Epidermal melanocyte (primary cell): ENCODE measurements at regions not wholly inside any gene's neighbourhood (a gene's known extent, or its start where the extent isn't known, plus 50 kb on each side); places are given as distances from the start of the nearest gene placed in this dataset.

Experiments
- DNase-seq: peaks from one replicate; pipeline ENCODE4 v3.0.0; 2011; ENCODE audit warnings: low spot score; ENCODE audit not compliant: insufficient read length

DNA sequence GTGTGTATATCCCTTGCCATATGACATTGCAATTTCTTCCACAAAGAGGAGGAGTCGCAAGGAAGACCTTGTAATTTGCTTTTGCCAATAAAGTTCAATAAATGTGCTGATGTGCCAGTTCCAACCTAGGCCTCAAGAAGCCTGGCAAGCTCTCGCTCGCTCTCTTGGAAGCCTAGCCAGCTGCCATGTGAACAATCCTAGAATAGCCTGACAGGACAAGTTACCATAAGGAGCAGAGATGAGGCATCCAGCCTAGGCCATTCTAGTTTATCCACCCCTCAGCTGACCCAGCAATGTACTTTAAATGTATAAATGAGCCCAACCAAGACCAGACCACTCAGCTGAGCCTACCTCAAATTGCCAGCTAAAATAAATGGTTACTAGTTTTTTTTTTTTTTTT is 145.7 kb upstream of the QRFPR start:
- no peak for DNase-seq

DNA sequence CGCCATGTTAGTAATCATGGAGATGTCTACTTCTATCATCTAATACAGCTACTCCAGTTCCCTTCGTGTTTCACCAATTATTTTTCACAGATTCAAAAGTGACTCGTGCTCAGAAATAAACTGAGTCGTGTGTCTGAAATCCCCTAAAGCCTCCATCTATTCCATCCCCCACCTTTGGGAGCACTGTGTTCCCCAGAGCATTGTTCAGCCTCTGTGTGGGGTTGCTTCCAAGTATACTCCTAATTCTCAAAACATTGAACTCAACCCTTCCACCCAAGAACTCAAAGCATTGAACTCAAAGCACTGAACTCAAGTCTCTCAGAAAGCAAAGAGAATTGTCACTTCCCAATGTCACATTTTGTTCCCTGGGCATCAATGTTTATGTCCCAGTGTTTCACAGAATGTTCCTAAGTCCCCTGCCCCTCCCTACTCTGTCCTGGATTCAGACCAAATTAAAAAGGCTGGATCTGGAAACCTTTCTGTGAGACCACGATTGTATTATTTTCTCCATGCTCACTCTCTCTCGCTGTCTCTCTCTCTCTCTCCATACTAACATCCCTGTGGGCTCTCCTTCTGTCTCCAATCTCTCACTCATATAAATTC is 138.5 kb upstream of the QRFPR start:
- no peak for DNase-seq

DNA sequence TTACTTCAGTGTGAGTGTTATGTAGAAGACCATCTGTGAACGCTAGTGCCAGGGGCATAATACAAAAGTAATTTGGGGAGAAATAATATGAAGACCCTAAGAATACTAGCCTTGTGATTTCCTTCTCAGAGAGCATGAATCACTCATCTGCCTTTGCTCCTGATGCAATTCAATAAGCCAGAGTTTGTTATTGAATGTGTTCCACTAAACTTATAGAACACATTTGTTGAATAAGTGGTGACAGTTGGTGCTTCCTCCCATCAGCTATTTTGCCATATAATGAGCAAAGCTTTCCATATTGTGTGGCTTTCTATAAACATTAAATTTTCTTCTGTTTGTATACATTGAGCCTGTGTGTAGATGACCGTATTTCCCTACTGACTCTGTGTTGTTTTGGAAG is 136.4 kb upstream of the QRFPR start:
- DNase-seq: no peak

DNA sequence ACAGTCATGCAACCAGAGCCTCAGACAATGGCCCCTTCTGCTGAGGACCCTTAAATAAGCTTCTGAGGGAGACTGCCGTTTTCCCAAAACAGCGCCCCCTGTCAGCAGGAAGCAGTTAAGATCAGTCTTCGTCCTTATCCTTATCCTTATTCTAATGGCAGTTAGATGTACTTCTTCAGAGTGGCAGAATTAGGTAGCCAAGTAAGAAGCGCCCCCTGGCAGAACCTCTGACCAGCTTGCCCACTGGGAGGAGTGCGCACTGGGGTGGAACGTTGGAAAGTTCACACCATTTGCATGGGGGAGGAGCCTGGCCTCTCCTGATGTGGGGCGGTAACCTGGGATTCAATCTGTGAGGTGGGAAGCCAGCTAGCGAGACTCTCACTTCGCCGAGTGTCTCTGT is 133.6 kb upstream of the QRFPR start:
- DNase-seq: no peak

DNA sequence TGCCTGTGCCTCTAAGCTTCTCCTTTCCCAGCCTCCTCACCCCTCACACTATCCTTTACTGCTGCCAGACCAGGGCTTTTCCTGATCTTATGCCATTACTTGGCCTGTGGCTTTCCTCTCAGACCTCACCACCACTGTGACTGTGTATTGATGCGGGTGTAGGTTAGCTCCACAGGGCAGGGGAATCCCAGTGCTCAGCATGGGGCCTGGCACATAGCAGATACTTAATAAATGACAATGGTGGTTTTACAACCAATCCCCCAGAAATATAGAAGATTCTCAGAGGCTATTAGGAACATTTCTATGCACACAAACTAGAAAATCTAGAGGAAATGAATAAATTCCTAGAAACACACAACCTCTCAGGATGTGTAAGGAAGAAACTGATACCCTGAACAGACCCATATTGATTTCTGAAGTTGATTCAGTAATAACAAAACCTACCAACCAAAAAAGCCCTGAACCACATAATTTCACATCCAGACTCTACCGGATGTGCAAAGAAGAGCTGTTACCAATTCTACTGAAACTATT is 129.6 kb upstream of the QRFPR start:
- no peak for DNase-seq

DNA sequence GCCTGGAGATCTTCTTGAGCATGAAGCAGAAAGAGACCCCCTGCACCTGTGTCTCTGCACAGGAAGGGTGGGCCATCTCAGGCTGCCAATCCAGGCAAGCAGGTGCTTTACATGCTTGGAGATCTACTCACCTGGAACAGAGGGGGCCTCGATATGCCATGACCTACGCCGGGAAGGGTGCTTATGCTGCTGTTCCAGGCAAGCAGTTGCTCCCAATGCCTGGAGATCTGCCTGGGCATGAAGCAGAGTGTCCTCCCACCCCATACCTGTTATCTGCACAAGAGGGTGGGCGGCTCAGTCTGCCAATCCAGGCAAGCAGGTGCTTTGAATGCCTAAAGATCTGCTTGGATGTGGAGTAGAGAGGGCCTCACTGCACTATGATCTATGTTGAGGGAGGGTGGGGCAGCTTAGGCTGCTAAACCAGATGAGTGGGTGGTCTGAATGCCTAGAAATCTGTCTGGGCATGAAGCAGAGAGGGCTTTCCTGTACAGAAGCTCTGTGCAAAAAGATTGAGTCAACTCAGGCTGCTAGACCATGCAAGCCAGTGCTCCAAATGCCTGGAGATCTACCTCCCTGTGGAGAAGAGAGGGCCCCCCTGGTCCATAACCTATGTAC is 104.5 kb upstream of the QRFPR start:
- DNase-seq: no peak

DNA sequence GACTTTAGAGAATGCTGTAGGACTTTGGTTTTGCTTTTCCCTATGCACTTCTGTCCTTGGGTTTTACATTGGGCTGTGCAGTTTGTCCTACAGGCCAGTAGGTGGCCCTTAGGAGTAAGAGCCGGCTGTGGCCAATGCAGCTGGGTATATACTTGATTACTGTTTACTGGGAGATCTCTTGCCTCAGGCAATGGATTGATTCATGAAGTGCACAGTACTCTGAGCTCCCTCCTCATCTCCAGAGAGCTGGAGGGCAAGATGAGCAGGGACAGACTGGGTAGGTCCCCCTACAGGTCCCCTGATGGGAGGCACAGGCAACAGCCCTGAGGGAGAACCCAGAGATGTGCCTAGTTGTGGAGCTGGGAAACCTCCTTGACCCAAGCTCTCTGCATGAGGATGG is 103.8 kb upstream of the QRFPR start:
- DNase-seq: no peak

DNA sequence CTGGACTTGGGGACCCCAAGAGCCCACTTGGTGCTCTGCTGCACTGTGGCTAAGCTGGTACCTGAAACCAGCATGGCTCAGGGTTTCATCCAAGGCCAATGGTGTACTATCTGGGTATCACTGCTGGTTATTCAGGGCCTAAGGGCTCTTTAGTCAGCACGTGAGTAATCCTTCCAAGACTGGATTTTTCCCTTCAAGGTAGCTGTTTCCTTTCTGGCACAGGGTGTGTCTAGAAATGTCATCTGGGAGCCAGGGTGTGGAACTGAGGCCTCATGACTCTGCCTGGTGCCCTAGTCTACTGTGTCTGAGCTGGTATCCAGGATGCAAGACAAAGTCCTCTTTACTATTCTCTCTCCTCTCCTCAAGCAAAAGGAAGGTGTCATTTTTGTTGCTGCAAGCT is 99.0 kb upstream of the QRFPR start:
- DNase-seq: no peak

DNA sequence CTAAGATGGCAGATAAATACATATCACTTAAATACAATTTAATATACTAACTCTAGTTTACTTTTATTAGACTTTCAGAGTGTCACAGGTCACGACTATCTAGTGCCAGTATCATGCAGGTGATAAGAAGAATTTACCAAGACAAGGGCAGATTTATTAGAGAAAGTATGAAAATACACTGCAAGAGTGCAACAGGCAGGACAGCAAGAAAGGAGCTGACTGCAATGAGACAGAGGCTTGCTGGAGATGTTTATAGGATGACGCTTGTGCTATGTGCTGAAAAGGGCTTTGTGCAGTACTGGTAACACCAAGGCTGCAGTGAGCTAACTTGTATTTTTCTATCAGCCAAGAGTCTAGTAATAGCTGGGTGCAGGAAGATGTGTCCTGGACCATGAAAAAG is 96.7 kb upstream of the QRFPR start:
- DNase-seq: no peak

DNA sequence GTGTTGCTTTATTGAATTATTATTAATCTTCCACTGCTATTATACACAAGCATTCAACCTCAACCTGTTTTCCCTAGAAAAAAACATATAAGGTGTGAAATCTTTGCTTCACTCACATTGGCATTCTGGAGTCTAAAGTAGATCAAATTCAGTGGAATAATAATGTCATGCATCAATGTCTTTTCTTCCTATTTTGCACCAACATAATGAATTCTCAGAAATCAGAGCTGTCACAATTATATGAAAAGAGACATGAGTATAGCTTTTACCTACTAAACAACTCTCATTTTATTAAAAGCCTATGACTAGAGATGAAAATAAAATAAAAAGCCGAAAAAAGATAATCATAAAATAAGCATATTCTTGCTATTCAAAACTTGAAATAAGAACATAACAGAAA is 96.3 kb upstream of the QRFPR start:
- no peak for DNase-seq

DNA sequence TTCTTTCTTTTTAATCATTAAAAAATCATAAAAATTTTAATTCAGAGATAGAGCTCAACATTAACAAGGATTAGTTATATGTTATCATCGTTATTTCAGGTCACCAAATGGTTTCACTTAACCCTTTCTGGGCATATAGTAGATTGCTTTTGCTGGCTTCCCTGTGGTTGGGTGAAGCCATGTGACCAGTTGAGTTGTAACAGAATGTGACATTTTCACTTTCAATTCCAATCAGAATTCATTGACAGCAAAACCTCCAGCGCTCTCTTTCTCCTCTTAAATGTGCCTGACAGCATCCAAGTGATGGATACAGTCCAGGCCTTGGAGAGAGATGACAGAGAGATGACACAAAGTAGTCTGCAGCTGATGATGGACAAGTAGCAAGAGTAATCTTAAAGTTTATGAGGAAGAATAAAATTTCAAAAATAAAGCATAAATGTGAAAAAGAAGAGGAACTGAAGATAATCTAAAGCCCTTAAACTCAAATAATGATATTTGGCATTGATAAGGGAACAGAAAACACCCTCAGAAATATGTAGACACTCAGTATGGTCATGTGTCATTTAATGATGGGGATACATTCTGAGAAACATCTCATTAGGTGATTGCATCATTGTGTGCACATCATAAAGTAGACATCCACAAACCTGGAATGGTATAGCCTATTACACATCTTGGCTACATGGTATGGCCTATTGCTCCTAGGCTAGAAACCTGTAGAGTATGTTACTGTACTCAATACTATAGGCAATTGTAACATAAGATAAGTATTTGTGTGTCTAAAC is 92.3 kb upstream of the QRFPR start:
- DNase-seq: no peak

DNA sequence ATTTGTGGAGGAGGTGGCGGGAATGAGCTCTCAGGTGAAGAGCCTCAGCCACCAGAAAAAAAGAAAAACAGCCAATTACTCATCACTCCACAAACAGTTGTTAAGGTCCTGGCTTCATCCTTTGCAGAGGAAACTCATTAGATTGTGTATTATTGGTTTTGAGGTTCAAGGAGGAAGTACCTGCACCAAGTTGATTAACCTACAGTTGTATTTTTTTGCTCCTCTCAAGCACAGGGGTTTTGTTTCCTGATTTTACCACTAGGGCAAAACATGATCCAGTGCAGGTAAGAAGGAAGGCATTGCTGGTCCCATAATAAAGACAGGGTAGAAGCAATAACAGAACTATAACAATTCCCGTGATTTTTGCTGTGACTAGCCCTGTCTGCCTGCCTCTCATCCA is 84.0 kb upstream of the QRFPR start:
- no peak for DNase-seq

DNA sequence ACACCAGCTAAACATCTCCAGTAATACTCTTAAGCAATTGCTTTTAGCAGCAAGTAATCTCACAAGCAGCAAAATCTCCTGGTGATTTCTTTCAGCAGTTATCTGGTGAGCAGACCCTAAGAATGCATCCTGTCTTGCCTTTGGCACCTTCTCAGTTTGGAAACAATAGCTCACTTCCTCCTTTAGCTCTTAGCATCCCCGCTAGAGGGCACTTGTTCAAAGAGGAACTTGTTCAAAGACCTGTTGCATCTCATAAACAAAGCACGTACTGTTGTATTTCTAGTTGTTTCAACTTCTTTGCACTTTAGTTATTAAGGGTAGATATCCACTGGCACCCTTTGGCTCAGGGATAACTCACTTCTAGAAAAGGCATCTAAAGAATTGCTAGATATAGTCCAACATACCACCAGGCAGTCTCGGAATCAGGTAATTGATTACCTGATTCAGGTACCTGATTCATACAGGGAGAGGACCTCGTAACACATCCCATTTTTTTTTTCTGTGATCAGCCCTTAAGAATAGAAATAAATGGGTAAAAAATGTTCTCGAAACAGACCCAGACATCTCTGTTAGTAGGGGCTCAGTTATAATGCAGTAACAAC is 81.9 kb upstream of the QRFPR start:
- DNase-seq: peak; percentile 16

DNA sequence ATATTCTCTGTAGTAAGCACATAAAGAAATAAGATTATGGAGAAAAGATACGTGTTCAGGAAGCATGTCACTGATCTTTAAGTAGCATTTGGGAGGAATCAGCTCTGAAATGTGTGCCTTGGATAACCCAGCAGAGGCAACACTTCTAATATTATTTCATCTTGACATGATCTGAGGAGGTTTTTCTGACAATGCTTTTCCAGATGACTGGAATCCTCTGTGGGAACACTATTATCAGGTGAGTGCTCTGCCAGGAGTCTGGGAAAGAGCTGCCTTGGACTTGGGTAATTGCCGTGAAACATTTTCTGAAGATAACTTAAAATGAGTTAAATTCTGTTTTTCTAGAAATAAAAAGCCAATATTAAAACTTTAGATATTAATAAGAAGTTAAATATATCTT is 78.2 kb upstream of the QRFPR start:
- DNase-seq: no peak

DNA sequence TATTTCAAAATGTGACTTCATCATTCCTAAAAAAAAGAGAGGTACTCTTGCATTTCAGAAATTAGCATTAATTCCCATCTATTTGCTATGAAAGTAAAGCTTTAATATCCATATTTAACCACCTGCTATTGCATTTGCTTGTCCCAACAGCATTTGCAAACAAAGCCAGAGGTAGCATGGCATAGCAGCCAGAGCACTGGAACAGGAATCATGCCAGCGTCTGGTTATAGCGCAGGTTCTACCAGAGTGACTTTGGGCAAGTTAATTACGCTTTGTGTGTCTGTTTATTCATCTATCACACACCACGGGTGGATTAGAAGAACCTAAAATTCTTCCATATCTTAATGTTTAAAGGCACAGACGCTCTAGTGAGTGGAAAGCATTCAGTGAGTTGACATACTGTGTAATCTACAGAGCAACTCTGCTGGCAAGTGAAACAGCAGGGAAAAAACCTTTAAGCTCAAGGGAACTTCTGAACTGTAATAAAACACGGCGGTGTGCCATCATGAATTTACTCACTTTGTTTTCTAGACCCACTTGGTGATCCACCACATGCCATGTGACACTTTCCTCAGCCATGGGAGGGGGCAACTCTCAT is 76.6 kb upstream of the QRFPR start:
- DNase-seq: no peak

DNA sequence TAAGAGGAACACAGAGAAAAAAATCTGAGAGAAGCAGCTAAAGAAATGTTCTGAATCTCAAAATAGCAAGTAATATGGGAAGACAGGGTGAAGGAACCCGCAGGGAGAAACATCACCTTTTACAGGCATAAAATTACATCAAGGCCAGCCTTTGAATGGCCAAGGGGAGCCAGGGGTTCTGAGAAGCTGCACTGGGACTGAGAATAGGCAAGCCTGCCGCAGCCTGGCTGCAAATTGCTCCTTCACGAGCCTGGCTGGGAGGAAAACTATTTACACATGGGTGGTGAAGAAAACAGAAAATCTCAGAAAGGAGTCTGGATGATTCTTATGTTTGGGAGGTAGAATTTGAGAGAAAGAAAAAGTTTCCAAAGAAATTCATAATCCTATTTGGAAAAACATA is 74.5 kb upstream of the QRFPR start:
- no peak for DNase-seq

DNA sequence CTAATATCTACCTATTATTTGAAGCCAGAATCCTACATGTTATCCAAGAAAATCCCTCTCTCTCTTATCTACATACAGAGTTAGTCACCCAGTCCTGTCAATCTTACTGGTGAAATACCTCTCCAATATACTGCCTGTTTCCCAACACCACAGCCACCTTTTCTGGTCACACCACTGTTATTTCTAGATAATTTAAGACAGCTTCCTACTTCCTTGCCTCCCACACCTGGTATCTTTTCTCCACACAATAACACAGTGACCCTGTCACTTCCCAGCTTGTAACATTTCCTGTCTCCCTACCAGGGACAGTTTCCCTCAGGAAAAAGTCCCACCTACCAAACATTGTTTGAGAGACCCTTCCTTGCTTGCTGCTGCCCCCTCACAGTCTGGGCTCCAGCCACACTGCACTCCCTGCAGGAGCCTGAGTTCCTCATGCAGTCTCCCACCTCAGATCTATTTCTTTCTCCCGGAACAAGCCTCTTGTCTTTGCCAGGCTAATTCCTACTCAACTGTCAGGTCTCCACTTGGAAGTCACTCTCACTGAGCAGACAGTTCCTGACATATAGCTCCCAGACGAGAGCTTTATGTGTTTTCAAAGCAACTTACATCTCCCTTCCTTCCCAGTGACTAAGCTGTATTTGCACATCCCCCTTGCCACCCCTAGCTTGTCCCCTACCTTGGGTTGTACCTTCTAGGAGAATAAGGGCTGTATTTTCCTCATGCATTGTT is 73.6 kb upstream of the QRFPR start:
- DNase-seq: no peak

DNA sequence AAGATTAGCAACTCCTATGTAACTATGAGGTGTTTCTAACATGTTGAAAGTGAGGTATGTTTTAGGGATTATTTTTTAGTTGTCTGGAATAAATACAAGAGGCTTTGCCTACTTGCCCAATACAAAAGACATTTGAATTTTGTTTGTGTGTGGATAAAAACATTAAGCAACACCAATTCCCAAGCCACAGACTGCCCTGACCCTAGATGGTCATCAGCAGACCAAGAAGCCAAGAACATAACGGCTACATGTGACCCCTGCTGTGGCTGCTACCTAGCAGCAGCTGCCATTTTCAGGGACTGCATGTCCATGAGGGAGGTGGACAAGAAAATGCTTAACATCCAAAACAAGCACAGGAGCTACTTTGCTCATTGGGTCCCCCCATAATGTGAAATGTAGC is 70.5 kb upstream of the QRFPR start:
- no peak for DNase-seq

DNA sequence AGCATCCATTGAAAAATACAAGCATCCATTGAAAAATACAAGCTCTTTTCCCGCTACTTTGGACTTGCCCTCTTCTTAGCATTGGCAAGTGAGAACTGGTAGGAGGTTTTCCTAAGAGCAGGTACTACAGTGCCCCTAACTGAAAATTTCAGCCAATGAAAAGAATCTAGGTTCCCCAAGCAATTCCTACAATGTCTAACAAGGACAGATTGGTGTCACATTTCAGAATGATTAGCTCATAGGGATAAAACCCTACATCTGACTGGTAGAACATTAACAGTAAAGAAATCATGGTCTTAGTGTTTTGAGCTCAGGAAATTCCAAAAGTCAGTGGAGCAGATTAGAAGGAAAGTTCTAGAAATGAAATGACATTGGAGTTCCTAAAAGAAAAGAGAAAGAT is 68.6 kb upstream of the QRFPR start:
- DNase-seq: no peak

DNA sequence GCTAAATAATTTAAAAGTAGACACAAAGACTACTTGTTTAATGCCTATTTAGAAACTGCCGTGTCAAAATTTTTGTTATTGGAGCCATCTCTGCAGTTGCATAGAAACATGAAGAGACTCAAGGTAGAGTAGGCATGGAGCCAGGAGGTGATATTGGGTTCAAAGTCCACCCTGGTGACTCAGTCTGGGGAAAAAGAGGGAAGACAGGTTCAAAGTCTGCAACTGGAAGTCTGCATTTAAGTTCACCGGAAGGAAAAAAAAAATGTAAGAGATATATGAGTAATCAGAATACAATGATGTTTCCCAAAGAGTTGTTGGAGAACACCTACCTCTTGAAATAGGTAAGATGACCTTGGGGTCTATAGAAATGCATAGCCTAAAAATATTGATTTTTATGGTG is 67.4 kb upstream of the QRFPR start:
- no peak for DNase-seq

DNA sequence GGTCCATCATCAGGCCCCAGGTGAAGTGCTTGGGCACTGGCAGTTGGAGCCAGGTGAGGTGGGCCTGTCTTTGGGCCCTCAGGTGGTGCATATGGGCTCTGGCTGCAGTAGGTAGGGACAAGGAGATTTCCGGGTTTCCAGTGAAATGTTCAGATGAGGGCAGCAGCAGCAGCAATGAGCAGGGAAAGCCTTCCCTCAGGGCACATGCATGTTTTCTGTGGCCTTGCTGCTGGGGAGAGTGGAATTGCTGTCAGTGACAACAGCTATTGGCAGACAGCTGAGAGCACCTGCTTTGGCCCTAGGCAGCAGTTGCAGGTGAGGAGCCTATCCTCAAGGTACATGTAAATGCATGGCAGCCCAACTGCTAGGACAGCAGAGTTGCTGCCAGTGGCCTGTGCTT is 58.9 kb upstream of the QRFPR start:
- DNase-seq: no peak
